Mesendoderm (in vitro differentiated cells): ENCODE measurements at regions not wholly inside any gene's neighbourhood (a gene's known extent, or its start where the extent isn't known, plus 50 kb on each side); places are given as distances from the start of the nearest gene placed in this dataset.

Experiments used
- DNase-seq: peaks from one replicate; pipeline ENCODE4 v3.0.0; 2013
- H2AK5ac ChIP-seq: 2 replicates; pipeline ENCODE4 v1.6.1; 2013; ENCODE audit warnings: low read length, inconsistent platforms
- H2BK120ac ChIP-seq: 2 replicates; pipeline ENCODE4 v1.6.1; 2013; ENCODE audit warnings: low read depth, mild to moderate bottlenecking, low read length, moderate library complexity, mixed read lengths
- H2BK15ac ChIP-seq: replicated peaks from 2 replicates; pipeline ENCODE4 v1.6.1; 2013; ENCODE audit warnings: low read depth, mild to moderate bottlenecking, moderate library complexity
- H2BK5ac ChIP-seq: 2 replicates; pipeline ENCODE4 v1.6.1; 2013; ENCODE audit warnings: low read length, inconsistent platforms
- H3K18ac ChIP-seq: 2 replicates; pipeline ENCODE4 v1.6.1; 2013; ENCODE audit warnings: mild to moderate bottlenecking, low read length, mixed read lengths
- H3K23ac ChIP-seq: one replicate; pipeline ENCODE4 v1.6.1; 2013; ENCODE audit warnings: low read length
- H3K27ac ChIP-seq: 2 replicates; pipeline ENCODE4 v1.5.1; 2013; ENCODE audit warnings: low read depth, mild to moderate bottlenecking, inconsistent platforms, low read length, moderate library complexity
- H3K27me3 ChIP-seq: 2 replicates; pipeline ENCODE4 v1.6.1; 2013; ENCODE audit warnings: low read length, control low read depth, mild to moderate bottlenecking, inconsistent platforms; ENCODE audit not compliant: insufficient read depth, poor library complexity
- H3K36me3 ChIP-seq: 2 replicates; pipeline ENCODE4 v1.6.1; 2013; ENCODE audit warnings: low read length, inconsistent platforms; ENCODE audit not compliant: control insufficient read depth, insufficient read depth
- H3K4ac ChIP-seq: one replicate; pipeline ENCODE4 v1.6.1; 2013; ENCODE audit warnings: low read depth, mild to moderate bottlenecking, low read length, moderate library complexity
- H3K4me1 ChIP-seq: 2 replicates; pipeline ENCODE4 v1.6.1; 2013; ENCODE audit warnings: low read depth, low read length, inconsistent platforms; ENCODE audit not compliant: control insufficient read depth
- H3K4me2 ChIP-seq: 2 replicates; pipeline ENCODE4 v1.6.1; 2013; ENCODE audit warnings: low read length
- H3K4me3 ChIP-seq: 2 replicates; pipeline ENCODE4 v1.5.1; 2013; ENCODE audit warnings: mild to moderate bottlenecking, low read length
- H3K56ac ChIP-seq: one replicate; pipeline ENCODE4 v1.6.1; 2013; ENCODE audit warnings: low read length
- H3K79me1 ChIP-seq: 2 replicates; pipeline ENCODE4 v1.6.1; 2013; ENCODE audit warnings: low read length, inconsistent platforms
- H3K79me2 ChIP-seq: 2 replicates; pipeline ENCODE4 v1.6.1; 2013; ENCODE audit warnings: mild to moderate bottlenecking, low read length; ENCODE audit not compliant: control insufficient read depth, insufficient read depth
- H3K9ac ChIP-seq: 2 replicates; pipeline ENCODE4 v1.6.1; 2013; ENCODE audit warnings: low read length, inconsistent platforms
- H4K5ac ChIP-seq: one replicate; pipeline ENCODE4 v1.6.1; 2013; ENCODE audit warnings: low read length
- H4K8ac ChIP-seq: one replicate; pipeline ENCODE4 v1.6.1; 2013; ENCODE audit warnings: low read depth, mild to moderate bottlenecking, control low read depth, low read length, moderate library complexity
- WGBS: extraction: QIAGEN DNeasy Blood & Tissue Kit; methylation state at CpG from one replicate; pipeline ENCODE4 v1.1.7; 2013; ENCODE audit warnings: low lambda C conversion rate, missing lambda C conversion rate; ENCODE audit not compliant: insufficient coverage; ENCODE audit errors: extremely low coverage; 5-methylcytosine and 5-hydroxymethylcytosine counted together

DNA sequence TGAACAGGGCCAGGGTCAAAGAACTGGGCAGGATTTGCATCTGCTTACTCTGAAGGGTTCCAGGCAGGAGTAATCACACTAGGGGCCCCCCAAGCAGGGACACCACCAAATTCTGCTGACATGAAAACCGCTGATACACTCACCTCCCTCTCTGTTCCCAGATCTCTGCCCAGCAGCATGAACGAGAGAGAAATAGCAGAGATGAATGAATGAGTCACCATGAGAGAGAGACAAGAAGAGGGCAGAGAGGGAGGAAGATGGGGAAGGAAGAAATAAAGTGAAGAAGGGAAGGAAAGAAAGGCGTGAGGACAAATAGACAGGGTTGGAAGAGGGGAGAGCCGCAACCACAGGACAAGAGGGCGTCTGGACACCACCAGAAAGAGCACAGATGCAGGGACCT is 285.9 kb upstream of the NEBL start:
- no peak overlapping the region for H3K23ac ChIP-seq
- no peak overlapping the region for H3K4me2 ChIP-seq
- no peaks in the 10 kb centered on the region for H3K4me1 ChIP-seq
- no peak overlapping the region for H3K4me3 ChIP-seq
- no peak overlapping the region for H2BK5ac ChIP-seq
- no peak overlapping the region for H4K8ac ChIP-seq
- no CpG with 5 or more reads among the region's 5 CpGs for WGBS
- H3K9ac ChIP-seq, result no peak overlapping the region
- H3K79me1 ChIP-seq, result no peaks in the 10 kb centered on the region
- H3K36me3 ChIP-seq, result no peaks in the 10 kb centered on the region
- H2BK15ac ChIP-seq, result no peak overlapping the region
- H3K56ac ChIP-seq, result no peak overlapping the region
- no peak overlapping the region for H4K5ac ChIP-seq
- no peak overlapping the region for H2BK120ac ChIP-seq
- H2AK5ac ChIP-seq, result no peak overlapping the region
- H3K27ac ChIP-seq, result no peak overlapping the region
- no peak overlapping the region for H3K18ac ChIP-seq
- H3K27me3 ChIP-seq, result no peaks in the 10 kb centered on the region
- H3K4ac ChIP-seq, result no peak overlapping the region
- no peak for DNase-seq
- H3K79me2 ChIP-seq, result no peaks in the 10 kb centered on the region

GRCh38 chr10:21181451-21181850 is 284.3 kb upstream of the NEBL start:
- no peak overlapping the region for H2BK120ac ChIP-seq
- H3K79me2 ChIP-seq, result no peaks in the 10 kb centered on the region
- H3K36me3 ChIP-seq, result no peaks in the 10 kb centered on the region
- no peak overlapping the region for H3K4me3 ChIP-seq
- no peak overlapping the region for H2BK5ac ChIP-seq
- no peak overlapping the region for H3K23ac ChIP-seq
- H2AK5ac ChIP-seq, result no peak overlapping the region
- no peak overlapping the region for H3K18ac ChIP-seq
- no CpG with 5 or more reads among the region's 7 CpGs for WGBS
- no peak overlapping the region for H4K8ac ChIP-seq
- DNase-seq, result no peak
- H3K4ac ChIP-seq, result no peak overlapping the region
- no peak overlapping the region for H4K5ac ChIP-seq
- H3K56ac ChIP-seq, result no peak overlapping the region
- no peak overlapping the region for H3K4me2 ChIP-seq
- H3K9ac ChIP-seq, result no peak overlapping the region
- no peaks in the 10 kb centered on the region for H3K4me1 ChIP-seq
- no peak overlapping the region for H2BK15ac ChIP-seq
- no peak overlapping the region for H3K27ac ChIP-seq
- no peaks in the 10 kb centered on the region for H3K79me1 ChIP-seq
- H3K27me3 ChIP-seq, result no peaks in the 10 kb centered on the region

DNA sequence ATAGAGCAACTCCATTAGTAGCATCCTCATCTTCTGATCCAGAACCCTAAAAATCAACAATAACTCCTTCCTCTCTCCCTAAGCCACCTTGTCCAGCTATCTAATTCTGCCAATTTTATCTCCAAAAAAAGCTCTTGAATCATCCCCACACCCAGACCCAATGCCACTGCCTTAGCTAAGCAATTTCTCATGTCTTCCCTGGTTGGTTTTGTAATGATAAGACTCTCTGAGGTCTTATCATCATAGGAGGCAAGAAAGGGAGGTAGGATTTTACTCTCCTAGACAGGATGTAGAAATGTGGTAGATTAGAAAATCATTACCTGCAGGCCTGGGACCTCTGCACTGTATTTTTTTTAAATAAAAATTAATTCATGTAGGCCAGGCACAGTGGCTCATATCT is 283.5 kb upstream of the NEBL start:
- H3K4ac ChIP-seq, result no peak overlapping the region
- H3K36me3 ChIP-seq, result no peaks in the 10 kb centered on the region
- H3K79me2 ChIP-seq, result no peaks in the 10 kb centered on the region
- no peak overlapping the region for H2BK120ac ChIP-seq
- no peak overlapping the region for H3K9ac ChIP-seq
- H3K4me3 ChIP-seq, result no peak overlapping the region
- H4K5ac ChIP-seq, result no peak overlapping the region
- no peak for DNase-seq
- no peak overlapping the region for H2BK15ac ChIP-seq
- H3K56ac ChIP-seq, result no peak overlapping the region
- H3K4me2 ChIP-seq, result no peak overlapping the region
- H3K4me1 ChIP-seq, result no peaks in the 10 kb centered on the region
- no peaks in the 10 kb centered on the region for H3K27me3 ChIP-seq
- H3K18ac ChIP-seq, result no peak overlapping the region
- no peak overlapping the region for H3K27ac ChIP-seq
- no peak overlapping the region for H4K8ac ChIP-seq
- no peaks in the 10 kb centered on the region for H3K79me1 ChIP-seq
- no peak overlapping the region for H2BK5ac ChIP-seq
- H2AK5ac ChIP-seq, result no peak overlapping the region
- H3K23ac ChIP-seq, result no peak overlapping the region

GRCh38 chr10:21176934-21177480 is 279.9 kb upstream of the NEBL start:
- H3K27me3 ChIP-seq, result no peaks in the 10 kb centered on the region
- WGBS, result no CpG with 5 or more reads among the region's 6 CpGs
- no peaks in the 10 kb centered on the region for H3K79me2 ChIP-seq
- H3K9ac ChIP-seq, result no peak overlapping the region
- no peak overlapping the region for H2AK5ac ChIP-seq
- DNase-seq, result no peak
- no peak overlapping the region for H3K4me2 ChIP-seq
- no peak overlapping the region for H3K18ac ChIP-seq
- H3K4me3 ChIP-seq, result no peak overlapping the region
- H4K5ac ChIP-seq, result no peak overlapping the region
- H2BK15ac ChIP-seq, result no peak overlapping the region
- H3K56ac ChIP-seq, result no peak overlapping the region
- no peak overlapping the region for H2BK5ac ChIP-seq
- no peak overlapping the region for H2BK120ac ChIP-seq
- no peaks in the 10 kb centered on the region for H3K79me1 ChIP-seq
- no peaks in the 10 kb centered on the region for H3K36me3 ChIP-seq
- no peak overlapping the region for H4K8ac ChIP-seq
- peaks cover 3% of the 10 kb centered on the region for H3K4me1 ChIP-seq
- H3K23ac ChIP-seq, result no peak overlapping the region
- no peak overlapping the region for H3K4ac ChIP-seq
- no peak overlapping the region for H3K27ac ChIP-seq

DNA sequence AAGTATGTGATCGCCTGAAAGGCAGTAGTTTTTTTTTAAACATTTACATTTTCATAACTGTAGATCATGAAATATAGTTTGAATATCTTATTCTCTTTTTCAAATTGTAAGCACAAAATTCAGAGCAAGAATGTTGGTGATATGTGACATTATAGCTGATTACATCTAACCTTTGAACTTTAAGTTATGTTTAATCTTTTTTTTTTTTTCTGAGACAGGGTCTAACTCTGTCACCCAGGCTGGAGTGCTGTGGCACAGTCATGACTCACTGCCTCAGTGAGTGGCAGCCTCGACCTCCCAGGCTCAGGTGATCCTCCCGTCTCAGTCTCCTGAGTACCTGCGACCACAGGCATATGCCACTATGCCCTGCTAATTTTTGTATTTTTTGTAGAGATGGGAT is 278.7 kb upstream of the NEBL start:
- Histone ChIP-seq H2BK5ac (no peak overlapping the region), H3K36me3 (no peaks in the 10 kb centered on the region), H2BK15ac (no peak overlapping the region), H4K8ac (no peak overlapping the region), H3K79me2 (no peaks in the 10 kb centered on the region), H3K4me2 (no peak overlapping the region), H3K56ac (no peak overlapping the region), H3K79me1 (no peaks in the 10 kb centered on the region), H3K4me3 (no peak overlapping the region), H3K27ac (no peak overlapping the region), H3K27me3 (no peaks in the 10 kb centered on the region), H2AK5ac (no peak overlapping the region), H3K18ac (no peak overlapping the region), H3K4ac (no peak overlapping the region), H3K23ac (no peak overlapping the region), H3K4me1 (peaks cover 3% of the 10 kb centered on the region), H4K5ac (no peak overlapping the region), H3K9ac (no peak overlapping the region), H2BK120ac (no peak overlapping the region)
- WGBS, result no CpG with 5 or more reads among the region's 4 CpGs
- no peak for DNase-seq

DNA sequence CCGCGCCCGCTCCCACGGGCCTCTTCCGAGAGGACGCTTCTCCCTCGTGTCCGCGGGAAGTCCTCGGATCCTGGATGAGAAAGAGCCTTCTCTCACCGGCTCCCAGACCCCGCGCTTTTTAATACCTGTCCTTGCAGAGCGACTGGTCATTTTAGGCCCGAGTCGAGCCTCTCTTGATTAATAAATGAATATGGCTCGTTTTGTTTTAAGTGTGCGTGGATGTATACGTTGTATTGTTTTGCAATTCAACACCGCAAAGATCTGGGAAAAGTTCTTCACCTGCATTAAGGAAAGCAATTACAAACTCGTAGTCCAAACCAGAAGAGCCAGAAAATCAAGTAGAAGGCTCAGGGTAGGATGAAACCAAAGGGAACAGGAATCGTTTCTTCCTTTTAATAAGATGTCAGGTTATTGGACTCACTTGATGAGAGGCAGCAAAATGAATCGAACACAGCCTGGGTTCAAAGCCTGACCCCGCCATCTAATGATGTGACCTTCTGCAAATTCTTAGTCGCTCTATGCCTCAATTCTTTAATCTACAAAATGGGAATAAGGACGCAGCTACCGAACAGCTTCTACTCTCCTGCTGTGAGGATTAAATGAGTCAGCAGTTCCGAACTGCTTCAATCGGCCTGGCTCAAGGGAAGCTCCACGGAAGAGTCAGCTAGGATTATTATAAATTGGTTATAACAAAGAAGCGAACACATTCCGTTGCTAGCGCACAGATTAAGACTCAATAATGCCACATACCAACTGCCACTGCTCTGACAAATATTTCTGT is 277.8 kb upstream of the NEBL start:
- peak overlapping the region; percentile 65 for H3K4me2 ChIP-seq
- no peaks in the 10 kb centered on the region for H3K79me1 ChIP-seq
- H2AK5ac ChIP-seq, result no peak overlapping the region
- no peaks in the 10 kb centered on the region for H3K36me3 ChIP-seq
- peak overlapping the region; percentile 78 for H3K56ac ChIP-seq
- H2BK5ac ChIP-seq, result no peak overlapping the region
- peak overlapping the region; percentile 72 for H3K18ac ChIP-seq
- no peaks in the 10 kb centered on the region for H3K27me3 ChIP-seq
- no peak overlapping the region for H2BK120ac ChIP-seq
- DNase-seq, result peak; percentile 76
- peak overlapping the region; percentile 51 for H3K4me3 ChIP-seq
- no peaks in the 10 kb centered on the region for H3K79me2 ChIP-seq
- no peak overlapping the region for H3K23ac ChIP-seq
- peaks cover 3% of the 10 kb centered on the region for H3K4me1 ChIP-seq
- H3K27ac ChIP-seq, result no peak overlapping the region
- H3K9ac ChIP-seq, result peak overlapping the region; percentile 58
- H2BK15ac ChIP-seq, result no peak overlapping the region
- H4K8ac ChIP-seq, result no peak overlapping the region
- WGBS, result no CpG with 5 or more reads among the region's 33 CpGs
- no peak overlapping the region for H3K4ac ChIP-seq
- H4K5ac ChIP-seq, result no peak overlapping the region
